ENCODE measurements at regions not wholly inside any gene's neighbourhood (a gene's known extent, or its start where the extent isn't known, plus 50 kb on each side); places are given as distances from the start of the nearest gene placed in this dataset.
"Not testable (repeated sequence)": the region's sequence is repeated elsewhere in the genome, so short reads cannot be mapped to it uniquely, and the experiment has no call there.

DNA sequence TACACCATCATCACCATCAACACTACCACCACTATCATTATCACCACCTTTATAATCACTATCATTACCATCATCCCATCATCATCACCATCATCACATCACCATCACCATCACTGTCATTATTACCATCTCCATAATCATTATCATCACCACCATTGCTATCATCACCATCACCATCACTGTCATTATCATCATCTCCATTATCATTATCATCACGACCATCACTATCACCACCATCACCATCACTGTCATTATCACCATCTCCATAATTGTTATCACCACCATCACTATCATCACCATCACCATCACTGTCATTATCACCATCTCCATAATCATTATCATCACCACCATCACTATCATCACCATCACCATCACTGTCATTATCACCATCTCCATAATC, 279.6 kb upstream of the HS6ST1 start:
- TF ChIP-seq, protein P1, sequence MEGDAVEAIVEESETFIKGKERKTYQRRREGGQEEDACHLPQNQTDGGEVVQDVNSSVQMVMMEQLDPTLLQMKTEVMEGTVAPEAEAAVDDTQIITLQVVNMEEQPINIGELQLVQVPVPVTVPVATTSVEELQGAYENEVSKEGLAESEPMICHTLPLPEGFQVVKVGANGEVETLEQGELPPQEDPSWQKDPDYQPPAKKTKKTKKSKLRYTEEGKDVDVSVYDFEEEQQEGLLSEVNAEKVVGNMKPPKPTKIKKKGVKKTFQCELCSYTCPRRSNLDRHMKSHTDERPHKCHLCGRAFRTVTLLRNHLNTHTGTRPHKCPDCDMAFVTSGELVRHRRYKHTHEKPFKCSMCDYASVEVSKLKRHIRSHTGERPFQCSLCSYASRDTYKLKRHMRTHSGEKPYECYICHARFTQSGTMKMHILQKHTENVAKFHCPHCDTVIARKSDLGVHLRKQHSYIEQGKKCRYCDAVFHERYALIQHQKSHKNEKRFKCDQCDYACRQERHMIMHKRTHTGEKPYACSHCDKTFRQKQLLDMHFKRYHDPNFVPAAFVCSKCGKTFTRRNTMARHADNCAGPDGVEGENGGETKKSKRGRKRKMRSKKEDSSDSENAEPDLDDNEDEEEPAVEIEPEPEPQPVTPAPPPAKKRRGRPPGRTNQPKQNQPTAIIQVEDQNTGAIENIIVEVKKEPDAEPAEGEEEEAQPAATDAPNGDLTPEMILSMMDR (optimal IDR thresholded peaks at IDR 0.05 in 1 of 3, IDR thresholded peaks at IDR 0.05 in 1 of 3, conservative IDR thresholded peaks at IDR 0.05 in 1 of 3; ENCODE audit: extremely low read depth in 1 of 3, insufficient read depth in 2 of 3, low read length in 3 of 3): not testable (repeated sequence)
- TF ChIP-seq EZH2 (IDR thresholded peaks at IDR 0.05; ENCODE audit: low read length): not testable (repeated sequence)
